ENCODE measurements at regions not wholly inside any gene's neighbourhood (a gene's known extent, or its start where the extent isn't known, plus 50 kb on each side); places are given as distances from the start of the nearest gene placed in this dataset.

GRCh38 chr13:54975676-54976075 lies 1947.1 kb downstream of the OLFM4 start:
- DNase-seq (ENCODE audit: insufficient read length, low spot score) (no peak), FAIRE-seq (no peak)
- TF ChIP-seq TAF1 (IDR thresholded peaks at IDR 0.05; ENCODE audit: low read depth, low read length) (no peak), PAX5 (IDR thresholded peaks at IDR 0.05; ENCODE audit: insufficient read depth, low read length, severe bottlenecking) (no peak), POLR2AphosphoS5 (IDR thresholded peaks at IDR 0.05; ENCODE audit: low read depth, low read length) (no peak), SPI1 (IDR thresholded peaks at IDR 0.05; ENCODE audit: low read depth, low read length) (no peak), POU2F2 (IDR thresholded peaks at IDR 0.05; ENCODE audit: low read depth, low read length) (no peak), POLR2A (IDR thresholded peaks at IDR 0.05; ENCODE audit: low read depth, low read length) (no peak)

DNA sequence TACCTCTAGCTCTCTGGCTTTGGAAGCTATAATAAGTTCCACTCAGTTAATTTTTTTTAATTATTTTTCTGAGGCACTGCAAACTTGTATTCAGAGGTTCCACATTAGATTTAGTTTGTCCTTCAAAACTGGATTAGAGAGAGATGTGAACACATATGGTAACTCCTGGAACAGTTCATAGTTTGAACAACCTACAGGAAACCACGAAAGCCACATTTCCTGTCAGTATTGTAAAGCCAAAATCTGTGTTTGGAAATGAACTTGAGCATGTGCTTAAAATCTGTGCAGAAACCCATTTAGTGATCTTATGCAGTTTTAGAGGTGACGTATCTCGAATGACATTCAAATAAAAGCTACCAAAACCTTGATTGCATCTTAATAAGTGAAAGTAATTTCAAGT lies 1952.0 kb downstream of the OLFM4 start:
- TF ChIP-seq POU2F2 (IDR thresholded peaks at IDR 0.05; ENCODE audit: low read depth, low read length), result no peak
- TF ChIP-seq SPI1 (IDR thresholded peaks at IDR 0.05; ENCODE audit: low read depth, low read length), result no peak
- no peak for TF ChIP-seq PAX5 (IDR thresholded peaks at IDR 0.05; ENCODE audit: insufficient read depth, low read length, severe bottlenecking)
- no peak for TF ChIP-seq TAF1 (IDR thresholded peaks at IDR 0.05; ENCODE audit: low read depth, low read length)
- no peak for TF ChIP-seq POLR2AphosphoS5 (IDR thresholded peaks at IDR 0.05; ENCODE audit: low read depth, low read length)
- TF ChIP-seq POLR2A (IDR thresholded peaks at IDR 0.05; ENCODE audit: low read depth, low read length), result no peak
- no peak for FAIRE-seq
- DNase-seq (ENCODE audit: insufficient read length, low spot score), result no peak

- TF ChIP-seq POU2F2 (IDR thresholded peaks at IDR 0.05; ENCODE audit: low read depth, low read length) (no peak), POLR2A (IDR thresholded peaks at IDR 0.05; ENCODE audit: low read depth, low read length) (no peak), SPI1 (IDR thresholded peaks at IDR 0.05; ENCODE audit: low read depth, low read length) (no peak), POLR2AphosphoS5 (IDR thresholded peaks at IDR 0.05; ENCODE audit: low read depth, low read length) (no peak), TAF1 (IDR thresholded peaks at IDR 0.05; ENCODE audit: low read depth, low read length) (no peak), PAX5 (IDR thresholded peaks at IDR 0.05; ENCODE audit: insufficient read depth, low read length, severe bottlenecking) (no peak)
- no peak for DNase-seq (ENCODE audit: insufficient read length, low spot score)
- FAIRE-seq, result no peak
These were observed 1960.8 kb downstream of the OLFM4 start for GRCh38 chr13:54989418-54989817.

DNA sequence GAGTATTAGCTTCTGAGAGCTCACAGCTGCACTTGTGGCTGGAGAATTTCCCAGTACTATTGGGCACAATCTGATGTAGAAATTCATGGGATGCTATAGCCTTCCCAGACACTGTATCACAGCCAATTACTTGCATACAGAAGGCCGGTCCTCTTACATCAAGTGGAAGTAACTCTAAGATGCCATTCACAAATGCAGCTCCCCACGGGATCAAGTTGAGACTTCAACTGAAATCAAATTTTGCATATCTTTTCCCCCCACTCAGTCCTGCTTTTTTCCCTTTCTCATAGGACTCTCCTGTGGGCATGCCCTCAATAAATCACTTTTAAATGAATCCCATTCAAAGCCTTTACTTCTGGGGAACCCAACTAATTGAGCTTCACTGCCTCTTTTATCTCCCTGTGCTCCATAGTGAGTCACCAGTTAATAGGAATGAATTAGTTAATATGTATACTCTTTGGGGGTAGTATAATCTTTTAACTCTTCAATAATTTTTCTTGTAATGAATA lies 1970.8 kb downstream of the OLFM4 start:
- no peak for FAIRE-seq
- DNase-seq (ENCODE audit: insufficient read length, low spot score), result no peak
- TF ChIP-seq SPI1 (IDR thresholded peaks at IDR 0.05; ENCODE audit: low read depth, low read length) (no peak), POU2F2 (IDR thresholded peaks at IDR 0.05; ENCODE audit: low read depth, low read length) (no peak), POLR2AphosphoS5 (IDR thresholded peaks at IDR 0.05; ENCODE audit: low read depth, low read length) (no peak), TAF1 (IDR thresholded peaks at IDR 0.05; ENCODE audit: low read depth, low read length) (no peak), PAX5 (IDR thresholded peaks at IDR 0.05; ENCODE audit: insufficient read depth, low read length, severe bottlenecking) (no peak), POLR2A (IDR thresholded peaks at IDR 0.05; ENCODE audit: low read depth, low read length) (no peak)

- FAIRE-seq (no peak), DNase-seq (ENCODE audit: insufficient read length, low spot score) (no peak)
- TF ChIP-seq POU2F2 (IDR thresholded peaks at IDR 0.05; ENCODE audit: low read depth, low read length) (no peak), PAX5 (IDR thresholded peaks at IDR 0.05; ENCODE audit: insufficient read depth, low read length, severe bottlenecking) (no peak), TAF1 (IDR thresholded peaks at IDR 0.05; ENCODE audit: low read depth, low read length) (no peak), POLR2A (IDR thresholded peaks at IDR 0.05; ENCODE audit: low read depth, low read length) (no peak), POLR2AphosphoS5 (IDR thresholded peaks at IDR 0.05; ENCODE audit: low read depth, low read length) (no peak), SPI1 (IDR thresholded peaks at IDR 0.05; ENCODE audit: low read depth, low read length) (no peak)
These were observed 1971.4 kb downstream of the OLFM4 start for GRCh38 chr13:55000043-55000442.

- DNase-seq (ENCODE audit: insufficient read length, low spot score) (no peak), FAIRE-seq (no peak)
- TF ChIP-seq POU2F2 (IDR thresholded peaks at IDR 0.05; ENCODE audit: low read depth, low read length) (no peak), SPI1 (IDR thresholded peaks at IDR 0.05; ENCODE audit: low read depth, low read length) (no peak), POLR2AphosphoS5 (IDR thresholded peaks at IDR 0.05; ENCODE audit: low read depth, low read length) (no peak), TAF1 (IDR thresholded peaks at IDR 0.05; ENCODE audit: low read depth, low read length) (no peak), POLR2A (IDR thresholded peaks at IDR 0.05; ENCODE audit: low read depth, low read length) (no peak), PAX5 (IDR thresholded peaks at IDR 0.05; ENCODE audit: insufficient read depth, low read length, severe bottlenecking) (no peak)
These were observed 1972.2 kb downstream of the OLFM4 start for GRCh38 chr13:55000844-55001243.

DNA sequence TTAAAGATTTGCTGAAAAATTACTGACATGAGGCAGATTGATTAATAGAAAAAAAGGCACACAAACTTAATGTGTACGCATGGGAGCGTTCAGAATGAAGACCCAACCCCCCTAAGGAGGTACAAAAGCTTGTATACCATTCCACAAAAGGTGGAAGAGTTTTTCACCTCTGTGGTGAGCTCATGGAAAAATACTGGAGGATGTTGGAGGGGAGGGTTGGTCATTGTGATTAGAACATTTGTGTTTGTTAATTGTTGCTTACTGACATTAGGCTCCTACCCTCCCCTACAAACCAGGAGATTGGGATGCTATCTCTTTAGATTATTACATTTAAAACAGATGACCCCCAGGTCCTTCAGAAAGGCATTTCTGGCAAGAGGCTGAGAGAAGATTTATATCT lies 1973.3 kb downstream of the OLFM4 start:
- no peak for FAIRE-seq
- DNase-seq (ENCODE audit: insufficient read length, low spot score), result no peak
- TF ChIP-seq POLR2AphosphoS5 (IDR thresholded peaks at IDR 0.05; ENCODE audit: low read depth, low read length) (no peak), SPI1 (IDR thresholded peaks at IDR 0.05; ENCODE audit: low read depth, low read length) (no peak), TAF1 (IDR thresholded peaks at IDR 0.05; ENCODE audit: low read depth, low read length) (no peak), PAX5 (IDR thresholded peaks at IDR 0.05; ENCODE audit: insufficient read depth, low read length, severe bottlenecking) (no peak), POLR2A (IDR thresholded peaks at IDR 0.05; ENCODE audit: low read depth, low read length) (no peak), POU2F2 (IDR thresholded peaks at IDR 0.05; ENCODE audit: low read depth, low read length) (no peak)

DNA sequence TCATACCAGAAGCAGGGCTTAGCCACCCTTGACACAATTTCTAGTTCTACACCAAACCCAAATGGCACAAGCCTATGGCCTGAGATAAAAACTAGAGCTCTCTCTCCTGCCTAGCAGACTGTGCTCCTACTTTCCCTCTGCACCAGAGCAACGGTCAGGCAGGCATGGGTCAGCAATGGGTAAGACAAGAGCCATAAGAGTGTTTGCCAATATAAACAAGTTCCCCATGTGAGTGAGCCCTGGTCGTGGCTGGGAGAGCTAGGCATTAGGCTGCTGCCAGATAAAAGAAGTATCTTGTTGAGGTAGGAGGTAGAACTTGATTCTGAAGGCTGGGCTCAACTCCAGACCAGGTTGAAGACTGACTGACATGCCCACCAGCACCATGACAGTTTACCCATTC lies 1979.1 kb downstream of the OLFM4 start:
- no peak for DNase-seq (ENCODE audit: insufficient read length, low spot score)
- FAIRE-seq, result no peak
- TF ChIP-seq PAX5 (IDR thresholded peaks at IDR 0.05; ENCODE audit: insufficient read depth, low read length, severe bottlenecking) (no peak), POLR2A (IDR thresholded peaks at IDR 0.05; ENCODE audit: low read depth, low read length) (no peak), POU2F2 (IDR thresholded peaks at IDR 0.05; ENCODE audit: low read depth, low read length) (no peak), POLR2AphosphoS5 (IDR thresholded peaks at IDR 0.05; ENCODE audit: low read depth, low read length) (no peak)

DNA sequence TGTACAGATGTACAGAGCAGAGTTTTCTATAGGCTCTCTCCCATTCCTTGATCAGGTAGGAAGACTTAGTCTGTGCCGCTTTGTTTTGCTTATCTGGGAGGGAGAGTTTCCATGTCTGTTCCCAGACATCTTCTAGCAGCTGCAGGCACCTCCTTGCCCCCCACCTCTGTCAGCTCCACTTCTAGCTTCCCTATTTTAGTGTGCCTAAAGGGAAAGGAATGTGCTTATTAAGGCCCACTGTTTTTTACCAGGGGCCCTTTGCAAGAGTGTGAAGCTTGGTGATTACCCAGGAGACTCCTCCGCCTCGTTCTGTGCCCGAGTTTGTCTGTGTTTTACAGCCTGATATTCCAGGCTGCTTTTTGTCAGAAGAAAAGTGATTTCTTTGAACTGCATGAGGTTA lies 1984.4 kb downstream of the OLFM4 start:
- FAIRE-seq (no peak), DNase-seq (ENCODE audit: insufficient read length, low spot score) (no peak)
- no peak for TF ChIP-seq PAX5 (IDR thresholded peaks at IDR 0.05; ENCODE audit: insufficient read depth, low read length, severe bottlenecking)
- TF ChIP-seq TAF1 (IDR thresholded peaks at IDR 0.05; ENCODE audit: low read depth, low read length), result no peak
- TF ChIP-seq SPI1 (IDR thresholded peaks at IDR 0.05; ENCODE audit: low read depth, low read length), result no peak
- no peak for TF ChIP-seq POU2F2 (IDR thresholded peaks at IDR 0.05; ENCODE audit: low read depth, low read length)
- TF ChIP-seq POLR2AphosphoS5 (IDR thresholded peaks at IDR 0.05; ENCODE audit: low read depth, low read length), result no peak
- no peak for TF ChIP-seq POLR2A (IDR thresholded peaks at IDR 0.05; ENCODE audit: low read depth, low read length)

DNA sequence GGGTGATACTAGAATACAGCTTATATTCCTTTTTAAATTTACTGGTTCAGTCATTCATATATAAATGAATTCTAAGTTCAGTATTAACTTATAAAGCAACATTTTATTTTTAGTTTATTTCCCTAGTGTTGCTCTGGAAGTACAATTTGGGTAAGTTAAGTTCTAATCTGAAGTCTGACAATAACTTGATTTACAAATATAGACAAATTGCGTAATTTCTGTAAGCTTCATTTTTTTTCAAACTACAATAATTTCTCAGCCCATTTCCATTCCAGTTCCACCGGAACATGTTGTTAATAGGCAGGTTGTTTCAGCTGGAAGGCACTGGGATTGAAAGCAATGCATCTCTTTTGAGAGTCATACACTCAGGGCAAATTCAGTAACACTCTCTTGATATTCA lies 2000.7 kb downstream of the OLFM4 start:
- no peak for FAIRE-seq
- no peak for TF ChIP-seq POLR2A (IDR thresholded peaks at IDR 0.05; ENCODE audit: low read depth, low read length)
- no peak for TF ChIP-seq SPI1 (IDR thresholded peaks at IDR 0.05; ENCODE audit: low read depth, low read length)
- no peak for TF ChIP-seq TAF1 (IDR thresholded peaks at IDR 0.05; ENCODE audit: low read depth, low read length)
- no peak for TF ChIP-seq POLR2AphosphoS5 (IDR thresholded peaks at IDR 0.05; ENCODE audit: low read depth, low read length)
- TF ChIP-seq PAX5 (IDR thresholded peaks at IDR 0.05; ENCODE audit: insufficient read depth, low read length, severe bottlenecking), result no peak
- no peak for TF ChIP-seq POU2F2 (IDR thresholded peaks at IDR 0.05; ENCODE audit: low read depth, low read length)

More for the DNA sequence above, 2000.7 kb downstream of the OLFM4 start:
- DNase-seq (ENCODE audit: insufficient read length, low spot score), result no peak
